ENCODE measurements at regions not wholly inside any gene's neighbourhood (a gene's known extent, or its start where the extent isn't known, plus 50 kb on each side); places are given as distances from the start of the nearest gene placed in this dataset.

DNA sequence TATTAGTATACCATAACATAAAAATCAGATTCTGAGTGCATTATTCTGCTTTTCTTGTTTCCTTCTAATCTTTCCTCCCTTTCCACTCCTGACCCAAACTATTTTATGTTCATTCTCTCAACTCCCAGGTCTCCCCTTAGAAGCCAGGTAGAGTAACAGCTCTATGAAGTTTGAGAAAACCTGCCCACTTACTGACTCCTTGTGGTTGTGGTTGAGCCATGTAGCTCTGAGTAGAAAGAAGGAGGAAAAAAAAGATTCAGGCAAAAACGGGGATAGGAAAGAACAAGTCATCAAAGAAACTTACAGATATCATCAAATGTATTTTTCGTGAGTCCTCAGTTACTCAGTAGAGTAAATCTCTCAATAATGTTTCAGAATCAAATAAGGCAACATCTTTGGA is 216.7 kb downstream of the PMP22 start:
- DNase-seq (ENCODE audit: low read depth) = no peak
- H3K4me3 ChIP-seq (ENCODE audit: low read depth, low read length) = no peak overlapping the region
- TF ChIP-seq, protein P1, sequence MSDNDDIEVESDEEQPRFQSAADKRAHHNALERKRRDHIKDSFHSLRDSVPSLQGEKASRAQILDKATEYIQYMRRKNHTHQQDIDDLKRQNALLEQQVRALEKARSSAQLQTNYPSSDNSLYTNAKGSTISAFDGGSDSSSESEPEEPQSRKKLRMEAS (IDR thresholded peaks at IDR 0.05; ENCODE audit: low read depth, low read length) = no peak
- TF ChIP-seq POLR2A (IDR thresholded peaks at IDR 0.05; ENCODE audit: extremely low read depth, insufficient read length) = no peak
- TF ChIP-seq MYC (IDR thresholded peaks at IDR 0.05; ENCODE audit: low read depth, low read length) = no peak
- TF ChIP-seq, protein P2, sequence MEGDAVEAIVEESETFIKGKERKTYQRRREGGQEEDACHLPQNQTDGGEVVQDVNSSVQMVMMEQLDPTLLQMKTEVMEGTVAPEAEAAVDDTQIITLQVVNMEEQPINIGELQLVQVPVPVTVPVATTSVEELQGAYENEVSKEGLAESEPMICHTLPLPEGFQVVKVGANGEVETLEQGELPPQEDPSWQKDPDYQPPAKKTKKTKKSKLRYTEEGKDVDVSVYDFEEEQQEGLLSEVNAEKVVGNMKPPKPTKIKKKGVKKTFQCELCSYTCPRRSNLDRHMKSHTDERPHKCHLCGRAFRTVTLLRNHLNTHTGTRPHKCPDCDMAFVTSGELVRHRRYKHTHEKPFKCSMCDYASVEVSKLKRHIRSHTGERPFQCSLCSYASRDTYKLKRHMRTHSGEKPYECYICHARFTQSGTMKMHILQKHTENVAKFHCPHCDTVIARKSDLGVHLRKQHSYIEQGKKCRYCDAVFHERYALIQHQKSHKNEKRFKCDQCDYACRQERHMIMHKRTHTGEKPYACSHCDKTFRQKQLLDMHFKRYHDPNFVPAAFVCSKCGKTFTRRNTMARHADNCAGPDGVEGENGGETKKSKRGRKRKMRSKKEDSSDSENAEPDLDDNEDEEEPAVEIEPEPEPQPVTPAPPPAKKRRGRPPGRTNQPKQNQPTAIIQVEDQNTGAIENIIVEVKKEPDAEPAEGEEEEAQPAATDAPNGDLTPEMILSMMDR (IDR thresholded peaks at IDR 0.05; ENCODE audit: low read depth, low read length) = no peak

DNA sequence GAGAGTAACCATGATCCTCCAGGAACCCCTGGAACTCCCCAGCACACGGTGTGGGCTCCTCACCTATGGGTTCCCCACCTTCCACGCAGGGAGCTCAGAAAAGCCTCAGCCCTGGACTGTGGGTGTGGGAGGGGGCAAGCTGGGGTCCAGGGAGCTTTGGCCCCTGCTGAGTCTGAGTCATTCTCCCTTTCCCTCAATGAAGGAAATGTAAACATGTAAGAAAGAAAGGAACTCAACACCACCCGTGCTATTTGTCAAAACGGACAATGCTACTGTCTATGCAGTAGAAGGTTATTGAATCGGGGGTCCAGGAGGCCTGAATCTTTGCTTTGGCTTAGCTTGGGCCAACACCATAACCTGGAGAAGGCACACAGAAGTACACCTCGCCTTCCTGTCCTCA is 222.8 kb downstream of the PMP22 start:
- DNase-seq (ENCODE audit: low read depth) = no peak
- TF ChIP-seq, protein P1 (IDR thresholded peaks at IDR 0.05; ENCODE audit: low read depth, low read length) = no peak
- TF ChIP-seq POLR2A (IDR thresholded peaks at IDR 0.05; ENCODE audit: extremely low read depth, insufficient read length) = no peak
- TF ChIP-seq MYC (IDR thresholded peaks at IDR 0.05; ENCODE audit: low read depth, low read length) = no peak
- TF ChIP-seq, protein P2 (IDR thresholded peaks at IDR 0.05; ENCODE audit: low read depth, low read length) = no peak
- no peak overlapping the region for H3K4me3 ChIP-seq (ENCODE audit: low read depth, low read length)

DNA sequence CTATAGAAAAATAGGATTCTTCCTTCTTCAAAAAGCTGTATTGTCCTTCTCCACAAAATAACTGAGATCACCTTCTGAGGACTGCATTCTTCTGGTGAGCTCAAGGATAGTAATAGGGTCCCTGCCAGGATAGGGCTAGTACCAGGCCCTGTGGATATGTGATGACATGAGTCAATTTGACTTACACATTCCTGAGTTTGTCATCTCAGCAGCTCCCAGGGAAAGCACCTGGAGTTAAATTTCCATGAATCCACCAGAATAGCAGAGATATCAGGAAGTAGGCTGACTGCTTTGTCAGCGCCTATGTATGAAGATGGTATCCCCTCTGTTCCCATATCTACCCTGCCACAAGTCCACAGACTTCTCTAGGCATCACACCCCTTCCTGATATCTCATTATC is 225.8 kb downstream of the PMP22 start:
- no peak for DNase-seq (ENCODE audit: low read depth)
- TF ChIP-seq MYC (IDR thresholded peaks at IDR 0.05; ENCODE audit: low read depth, low read length) (no peak), POLR2A (IDR thresholded peaks at IDR 0.05; ENCODE audit: extremely low read depth, insufficient read length) (no peak)
- TF ChIP-seq, protein P1 (IDR thresholded peaks at IDR 0.05; ENCODE audit: low read depth, low read length) = no peak
- TF ChIP-seq, protein P2 (IDR thresholded peaks at IDR 0.05; ENCODE audit: low read depth, low read length) = no peak
- no peak overlapping the region for H3K4me3 ChIP-seq (ENCODE audit: low read depth, low read length)

DNA sequence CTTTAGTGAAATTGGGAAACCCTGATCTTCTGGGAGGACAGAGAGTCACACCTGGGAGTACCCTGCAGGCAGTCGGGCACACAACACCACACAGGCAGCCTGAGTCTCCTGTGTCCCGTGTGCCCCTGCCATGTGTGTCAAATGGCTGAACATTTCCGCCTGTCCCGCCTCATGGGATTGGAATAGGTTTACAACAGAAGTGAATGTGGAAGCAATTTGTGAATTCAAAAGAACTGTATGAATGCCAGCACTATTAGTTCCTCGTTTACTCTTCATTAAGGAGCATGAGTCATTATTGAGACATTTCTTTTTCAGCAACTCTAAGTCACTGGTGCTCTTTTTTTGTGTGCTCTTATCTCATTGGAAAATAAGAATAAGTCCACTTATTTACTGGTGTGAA is 226.5 kb downstream of the PMP22 start:
- TF ChIP-seq POLR2A (IDR thresholded peaks at IDR 0.05; ENCODE audit: extremely low read depth, insufficient read length) (no peak), MYC (IDR thresholded peaks at IDR 0.05; ENCODE audit: low read depth, low read length) (no peak)
- TF ChIP-seq, protein P2 (IDR thresholded peaks at IDR 0.05; ENCODE audit: low read depth, low read length) = no peak
- TF ChIP-seq, protein P1 (IDR thresholded peaks at IDR 0.05; ENCODE audit: low read depth, low read length) = no peak
- DNase-seq (ENCODE audit: low read depth) = no peak
- H3K4me3 ChIP-seq (ENCODE audit: low read depth, low read length) = no peak overlapping the region

- no peak overlapping the region for H3K4me3 ChIP-seq (ENCODE audit: low read depth, low read length)
- TF ChIP-seq, protein P1 (IDR thresholded peaks at IDR 0.05; ENCODE audit: low read depth, low read length) = no peak
- no peak for TF ChIP-seq MYC (IDR thresholded peaks at IDR 0.05; ENCODE audit: low read depth, low read length)
- TF ChIP-seq, protein P2 (IDR thresholded peaks at IDR 0.05; ENCODE audit: low read depth, low read length) = no peak
- DNase-seq (ENCODE audit: low read depth) = no peak
Measured at GRCh38 chr17:15036238-15036637, 228.9 kb downstream of the PMP22 start.

GRCh38 chr17:15031975-15032374 is 233.2 kb downstream of the PMP22 start:
- H3K4me3 ChIP-seq (ENCODE audit: low read depth, low read length) = no peak overlapping the region
- TF ChIP-seq, protein P2 (IDR thresholded peaks at IDR 0.05; ENCODE audit: low read depth, low read length) = no peak
- TF ChIP-seq, protein P1 (IDR thresholded peaks at IDR 0.05; ENCODE audit: low read depth, low read length) = no peak
- TF ChIP-seq POLR2A (IDR thresholded peaks at IDR 0.05; ENCODE audit: extremely low read depth, insufficient read length) (no peak), MYC (IDR thresholded peaks at IDR 0.05; ENCODE audit: low read depth, low read length) (no peak)
- DNase-seq (ENCODE audit: low read depth) = no peak

Data from NB4 (cell line).